ENCODE measurements at regions not wholly inside any gene's neighbourhood (a gene's known extent, or its start where the extent isn't known, plus 50 kb on each side); places are given as distances from the start of the nearest gene placed in this dataset.
"Not testable (repeated sequence)": the region's sequence is repeated elsewhere in the genome, so short reads cannot be mapped to it uniquely, and the experiment has no call there.

DNA sequence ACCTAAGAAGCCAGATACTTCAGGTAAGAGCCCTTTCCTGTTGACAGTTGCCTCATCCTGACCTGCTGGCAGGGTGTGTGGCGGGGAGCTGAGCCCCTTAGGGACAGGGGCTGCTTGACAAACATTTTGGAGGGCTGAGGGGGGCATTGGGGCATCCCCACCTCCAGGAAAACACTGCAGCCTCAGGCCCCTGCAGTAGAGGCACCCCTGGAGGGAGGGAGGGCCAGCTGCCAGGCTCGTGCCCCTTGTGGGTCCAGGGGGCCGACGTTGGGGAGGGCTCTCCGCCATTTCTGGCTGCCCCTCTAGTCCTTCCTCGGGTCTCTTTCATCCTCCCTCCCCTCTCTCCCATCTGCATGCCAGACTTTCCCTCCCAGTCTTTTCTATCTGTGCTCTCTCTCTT is 177.3 kb downstream of the RPS24 start:
- DNase-seq (ENCODE audit: low spot score): no peak

DNA sequence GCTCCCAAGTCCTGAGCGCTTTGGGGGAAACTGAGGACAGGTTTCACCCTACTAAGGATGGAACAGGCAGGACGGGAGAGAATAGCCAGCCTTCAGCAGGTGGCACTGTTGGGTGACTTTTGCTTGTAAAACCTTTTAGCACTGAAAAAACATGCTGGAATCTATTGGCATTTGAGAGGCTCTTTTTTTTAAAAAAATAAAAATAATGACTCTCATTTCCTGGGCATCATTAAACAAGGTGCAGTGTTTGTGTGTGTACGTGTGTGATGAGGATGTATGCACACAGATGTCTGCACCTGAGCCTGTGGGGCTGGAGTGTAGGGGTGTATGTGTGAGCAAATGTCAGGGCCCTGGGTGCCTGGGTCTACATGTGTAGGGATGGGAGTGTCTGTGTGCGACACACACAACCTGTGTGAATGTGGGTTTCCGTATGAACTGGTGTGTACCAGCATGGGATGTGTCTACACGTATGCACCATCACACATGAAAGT is 177.9 kb downstream of the RPS24 start:
- DNase-seq (ENCODE audit: low spot score): peak; percentile 27

DNA sequence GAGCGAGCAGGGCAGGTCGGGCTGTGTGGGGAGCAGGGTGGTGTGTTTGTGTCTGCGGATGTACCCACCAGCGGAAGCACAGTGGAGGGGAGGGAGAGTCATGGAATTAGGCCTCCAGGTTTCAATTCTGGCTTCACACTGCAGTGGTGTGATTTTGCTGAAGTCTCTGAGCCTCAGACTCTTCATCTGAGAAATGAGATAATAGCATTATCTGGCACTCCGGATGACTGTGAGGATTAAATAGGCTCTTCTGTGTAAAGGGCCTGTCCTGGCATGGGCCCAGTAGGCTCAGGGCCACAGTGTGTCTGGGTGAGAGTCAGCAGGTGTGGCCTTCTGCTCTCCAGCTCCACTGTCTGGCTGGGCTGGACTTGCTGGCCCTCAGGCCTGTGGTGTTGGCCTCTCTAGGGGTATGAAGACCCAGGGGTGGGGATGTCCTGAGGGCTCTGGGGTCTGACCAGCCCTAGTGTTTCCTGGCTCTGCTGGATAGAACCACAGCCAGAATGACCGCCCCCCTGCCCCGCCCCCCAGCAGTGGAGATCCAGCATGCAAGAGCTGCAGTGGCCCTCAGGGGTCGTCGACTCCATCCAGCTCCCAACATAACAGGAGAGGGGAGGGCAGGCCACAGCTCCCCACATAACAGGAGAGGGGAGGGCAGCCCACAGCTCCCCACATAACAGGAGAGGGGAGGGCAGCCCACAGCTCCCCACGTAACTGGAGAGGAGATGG is 178.6 kb downstream of the RPS24 start:
- no peak for DNase-seq (ENCODE audit: low spot score)

DNA sequence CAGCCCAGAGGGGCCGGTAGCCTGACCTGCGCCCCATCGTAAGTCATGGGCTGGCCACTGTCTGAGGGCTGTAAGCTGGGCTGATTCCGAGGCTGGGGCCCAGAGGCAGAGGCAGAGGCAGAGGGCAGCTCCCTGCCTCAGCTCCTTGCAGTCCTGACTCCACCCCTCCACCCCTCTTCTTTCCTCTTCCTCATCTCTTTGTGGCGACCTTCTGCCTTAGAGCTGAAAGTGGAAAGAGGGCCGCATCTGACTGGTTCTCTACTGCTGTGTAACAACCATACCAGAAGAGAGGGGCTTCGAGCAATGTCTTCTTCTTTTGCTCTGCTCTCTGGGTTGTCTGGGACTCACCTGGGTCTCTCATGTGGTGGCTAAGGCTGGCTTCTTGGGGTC is 179.1 kb downstream of the RPS24 start:
- no peak for DNase-seq (ENCODE audit: low spot score)

DNA sequence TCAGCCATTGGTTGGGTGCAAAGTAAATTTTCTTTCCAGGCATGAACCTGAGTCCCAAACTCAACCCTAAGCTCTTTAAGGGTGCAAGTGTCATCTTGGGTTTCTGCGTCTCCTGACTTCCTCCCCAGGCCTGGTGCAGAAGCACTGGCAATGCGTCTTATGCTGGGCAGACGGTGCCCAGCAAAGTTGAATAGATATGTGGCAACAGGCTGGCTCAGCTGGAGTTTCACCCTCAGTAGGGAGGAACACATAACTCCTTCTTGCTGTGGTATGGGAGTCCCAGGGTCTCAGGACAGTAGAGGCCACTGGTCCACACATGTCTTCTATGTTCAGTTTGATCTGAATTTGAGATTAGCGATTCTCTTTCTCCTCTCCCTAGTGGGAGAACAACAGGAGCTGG is 181.3 kb downstream of the RPS24 start:
- DNase-seq (ENCODE audit: low spot score): no peak

DNA sequence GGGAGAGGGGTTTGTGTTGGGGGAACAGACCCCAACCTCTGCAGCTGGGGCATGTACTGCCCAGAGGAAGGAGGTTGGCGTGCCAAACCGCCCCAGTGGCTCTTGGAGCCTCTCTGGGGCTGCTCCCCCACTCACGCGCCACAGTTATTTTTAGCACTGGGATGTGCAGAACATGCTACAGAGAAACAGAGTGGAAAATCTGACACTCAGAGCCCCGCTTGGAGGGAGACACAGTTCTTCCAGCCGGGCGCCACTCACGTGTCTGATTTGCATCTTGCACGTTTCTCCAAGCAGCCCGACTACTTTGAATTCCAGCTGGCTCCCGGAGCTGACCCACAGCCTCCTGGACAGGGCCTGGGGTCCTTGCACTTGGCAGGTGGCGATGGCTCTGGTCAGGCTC is 182.0 kb downstream of the RPS24 start:
- DNase-seq (ENCODE audit: low spot score): no peak

DNA sequence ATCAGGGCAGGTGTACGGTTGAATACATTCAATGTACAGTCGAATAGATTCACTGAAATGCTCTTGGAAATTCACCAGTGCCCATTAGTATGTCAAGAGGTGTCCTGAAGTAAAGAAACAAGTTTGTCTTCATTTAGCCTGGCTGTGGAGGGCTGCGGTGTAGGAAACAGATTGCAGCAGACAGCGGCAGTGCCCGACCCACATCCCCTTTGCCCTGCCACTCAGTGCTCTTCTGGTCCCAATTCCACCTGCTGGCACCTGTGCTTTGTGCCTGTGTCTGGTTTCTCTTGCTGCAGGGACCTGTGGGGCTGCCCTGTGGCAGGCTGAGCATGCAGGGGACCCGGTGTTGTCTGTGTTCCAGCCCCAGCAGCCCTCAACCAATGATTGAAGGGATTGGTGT is 183.7 kb downstream of the RPS24 start:
- no peak for DNase-seq (ENCODE audit: low spot score)

DNA sequence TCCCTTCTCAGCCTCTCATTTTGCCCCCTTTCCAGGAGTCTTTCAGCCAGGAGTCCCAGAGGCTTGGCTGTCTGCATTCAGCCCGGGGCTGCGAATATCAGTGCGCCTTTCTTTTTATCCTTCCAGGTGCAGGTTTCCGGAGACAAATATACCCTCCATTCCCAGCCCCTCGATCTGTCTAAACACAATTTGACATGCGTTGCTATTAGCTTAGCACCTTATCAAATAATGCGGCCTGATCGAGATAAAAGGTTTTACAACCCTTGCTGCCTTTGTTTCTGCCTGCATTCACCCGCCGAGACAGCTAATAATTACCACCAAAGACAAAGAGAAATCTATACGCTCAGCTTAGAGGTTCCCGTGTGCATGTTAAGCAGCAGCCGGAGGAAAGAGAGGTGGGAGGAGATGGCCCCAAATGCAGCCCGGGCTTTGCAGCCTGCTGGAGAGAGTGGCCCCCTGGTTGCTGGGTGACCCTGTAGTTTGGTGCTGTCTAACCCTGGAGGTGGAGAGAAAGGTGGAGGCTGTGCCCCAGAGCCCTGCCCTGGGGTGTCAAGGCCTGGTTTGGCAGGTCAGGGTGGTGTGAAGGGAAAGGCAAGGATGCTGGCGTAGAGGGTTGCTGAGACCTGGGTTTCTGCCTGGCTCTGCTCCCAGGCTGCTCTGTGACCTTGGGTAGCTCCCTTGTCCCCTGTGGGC is 185.3 kb downstream of the RPS24 start:
- no peak for DNase-seq (ENCODE audit: low spot score)

DNA sequence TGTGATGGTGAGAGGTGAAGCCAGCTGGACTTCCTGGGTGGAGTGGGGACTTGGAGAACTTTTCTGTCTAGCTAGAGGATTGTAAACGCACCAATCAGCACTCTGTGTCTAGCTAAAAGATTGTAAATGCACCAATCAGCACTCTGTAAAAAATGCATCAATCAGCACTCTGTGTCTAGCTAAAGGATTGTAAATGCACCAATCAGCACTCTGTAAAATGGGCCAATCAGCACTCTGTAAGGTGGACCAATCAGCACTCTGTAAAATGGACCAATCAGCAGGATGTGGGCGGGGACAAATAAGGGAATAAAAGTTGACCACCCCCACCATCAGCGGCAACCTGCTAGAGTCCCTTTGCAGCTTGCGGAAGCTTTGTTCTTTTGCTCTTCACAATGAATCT is 185.9 kb downstream of the RPS24 start:
- DNase-seq (ENCODE audit: low spot score): not testable (repeated sequence)

DNA sequence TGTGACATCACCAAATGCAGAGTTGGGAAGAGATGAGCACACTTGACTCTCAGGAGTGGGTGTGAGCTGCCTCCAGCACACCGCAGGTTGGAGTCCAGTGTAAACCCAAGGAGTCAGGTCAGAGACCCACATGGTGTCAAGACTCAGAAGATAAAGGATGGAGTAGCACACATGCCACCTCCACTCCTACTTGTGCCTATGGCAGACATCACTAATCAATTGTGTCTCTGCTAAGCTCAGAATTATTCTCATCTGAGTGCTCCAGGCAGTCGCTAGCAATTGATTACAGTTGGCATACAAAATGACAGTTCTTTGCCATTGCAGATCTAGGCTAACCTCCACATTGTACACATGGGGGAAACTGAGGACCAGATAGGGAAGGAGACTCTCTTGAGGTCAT is 187.1 kb downstream of the RPS24 start:
- DNase-seq (ENCODE audit: low spot score): no peak

DNA sequence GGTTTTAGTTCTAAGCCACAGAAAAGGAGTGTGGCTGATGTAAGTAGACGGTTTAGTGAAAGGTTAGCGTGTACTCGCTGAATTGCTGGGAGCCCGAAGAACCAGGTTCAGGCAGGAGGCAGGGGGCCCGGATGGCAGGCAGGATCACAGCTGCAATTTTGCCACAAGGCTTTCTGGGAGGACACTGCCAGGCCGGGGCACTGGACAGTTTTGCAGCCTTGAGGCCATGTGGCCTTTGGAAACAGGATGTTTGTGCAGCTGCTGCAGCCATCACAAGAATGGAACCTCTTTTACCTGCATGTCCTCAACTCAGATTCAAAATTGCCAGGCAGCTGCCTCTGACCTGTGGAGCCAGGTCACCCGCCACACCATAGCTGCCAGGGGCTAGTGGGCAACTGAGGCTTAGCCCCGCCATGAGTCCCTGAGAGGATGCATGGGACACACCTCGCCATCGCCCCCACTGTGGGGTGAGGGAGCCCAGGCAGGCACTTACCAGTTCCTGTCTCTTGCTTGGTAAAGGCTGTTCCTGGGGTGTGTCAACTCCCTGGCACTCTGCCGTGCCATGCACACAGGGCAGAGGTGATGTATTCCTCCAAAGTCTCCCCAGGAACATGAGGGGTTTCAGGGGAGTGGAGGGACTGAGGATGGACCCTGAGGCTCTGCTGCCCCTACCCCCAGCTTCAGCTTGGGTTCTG is 188.6 kb downstream of the RPS24 start:
- DNase-seq (ENCODE audit: low spot score): no peak

DNA sequence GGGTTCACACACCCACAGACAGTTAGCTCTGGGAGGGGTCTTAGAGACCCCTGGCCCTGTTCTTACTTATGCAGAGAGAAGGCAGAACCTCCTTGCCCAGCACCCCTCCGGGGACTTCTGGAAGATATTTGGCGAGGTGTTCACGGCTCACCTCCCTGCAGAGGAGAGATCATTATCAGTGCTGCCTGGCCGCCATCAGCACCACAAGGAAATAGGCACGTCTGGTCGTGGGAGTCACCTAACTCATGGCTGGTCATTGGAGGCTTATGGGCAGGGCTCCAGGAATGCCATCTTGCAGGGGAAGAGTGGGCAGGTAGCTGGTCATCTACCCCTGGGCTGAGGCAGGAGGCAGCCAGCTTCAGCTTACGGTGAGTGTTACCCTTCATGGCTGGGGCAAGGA is 189.4 kb downstream of the RPS24 start:
- no peak for DNase-seq (ENCODE audit: low spot score)

DNA sequence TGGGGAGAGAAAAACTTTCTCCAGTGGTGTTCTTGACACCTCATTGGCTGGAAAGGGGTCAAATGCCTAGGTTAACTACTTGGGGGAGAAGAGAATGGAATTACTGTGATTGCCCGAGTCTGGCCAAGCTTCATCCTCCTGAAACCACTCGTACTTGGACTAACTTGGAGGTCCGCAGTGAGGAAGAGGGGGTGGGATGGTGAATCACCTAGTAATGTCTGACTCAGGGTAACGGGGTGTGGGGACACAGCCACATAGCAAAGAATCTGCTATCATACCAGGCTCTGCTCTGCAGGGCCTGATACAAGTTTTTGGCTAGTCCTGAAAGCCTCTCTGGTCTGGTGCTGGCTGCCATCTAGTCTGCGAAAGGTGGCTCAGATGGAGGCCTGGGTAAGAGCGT is 190.9 kb downstream of the RPS24 start:
- no peak for DNase-seq (ENCODE audit: low spot score)

DNA sequence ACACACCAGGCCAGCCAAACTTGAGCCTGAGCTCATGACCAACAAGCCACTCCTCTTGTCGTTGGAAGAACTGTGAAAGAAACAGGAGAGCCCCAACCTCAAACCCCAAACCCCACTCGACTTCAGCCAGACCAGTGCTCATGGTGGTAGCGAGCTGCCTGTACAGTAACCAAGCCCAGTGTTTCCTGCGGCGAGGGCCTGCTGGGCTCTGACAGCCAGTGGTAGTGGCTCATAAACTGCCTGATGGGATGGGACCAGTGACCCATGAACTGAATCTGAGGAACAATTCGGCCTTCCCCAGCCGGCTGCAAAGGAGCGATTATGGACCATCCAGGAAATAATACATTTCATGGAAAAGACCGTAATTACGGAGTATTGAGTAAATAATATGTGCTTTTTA is 191.9 kb downstream of the RPS24 start:
- no peak for DNase-seq (ENCODE audit: low spot score)

DNA sequence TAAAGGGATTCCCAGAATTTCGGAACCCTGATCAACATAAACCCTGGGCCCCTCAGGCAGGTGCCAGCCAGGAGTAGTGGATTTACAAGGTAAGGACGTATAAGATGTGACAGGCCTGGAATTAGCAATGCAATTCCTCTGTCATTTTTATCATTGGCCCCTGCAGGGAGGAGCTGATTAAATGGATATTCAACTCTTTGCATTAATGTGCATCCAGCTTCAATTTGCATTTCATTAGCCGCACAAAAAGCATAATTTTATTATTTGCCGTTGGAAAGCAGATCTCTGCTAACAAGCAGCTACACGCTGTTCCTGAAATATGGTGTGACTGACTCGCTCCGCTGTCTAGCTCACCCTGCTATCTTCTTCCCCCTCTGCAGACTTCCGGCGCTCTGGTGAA is 195.8 kb downstream of the RPS24 start:
- no peak for DNase-seq (ENCODE audit: low spot score)

DNA sequence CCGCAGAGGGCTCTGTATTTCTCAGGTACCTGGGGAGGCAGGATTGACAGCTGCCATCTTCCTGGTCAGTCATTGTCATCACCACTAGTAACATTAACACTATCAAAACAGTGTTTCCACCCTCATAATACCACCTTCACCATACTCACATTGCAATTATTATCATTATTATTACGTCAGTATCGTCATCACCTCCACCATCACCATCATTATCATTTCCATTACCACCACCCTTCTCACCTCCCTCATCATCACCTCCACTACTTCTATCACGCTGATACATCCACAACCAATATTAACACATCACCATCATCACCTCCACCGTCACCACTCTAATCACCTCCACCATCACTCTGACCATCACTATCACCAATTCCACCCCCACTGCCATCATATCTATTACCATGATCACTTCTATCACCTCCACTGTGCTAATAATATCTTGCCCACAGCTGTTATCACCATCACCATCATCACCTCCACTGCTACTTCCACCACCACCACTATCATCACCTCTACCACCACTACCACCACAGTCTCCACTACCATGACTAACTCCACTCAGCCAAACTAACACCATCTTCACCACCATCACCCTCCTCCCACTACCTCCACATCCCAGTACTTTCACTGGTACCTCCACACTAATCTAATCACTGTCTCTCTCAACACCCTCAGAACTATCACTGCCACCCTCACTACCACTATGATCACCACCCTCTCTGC is 196.4 kb downstream of the RPS24 start:
- DNase-seq (ENCODE audit: low spot score): no peak

DNA sequence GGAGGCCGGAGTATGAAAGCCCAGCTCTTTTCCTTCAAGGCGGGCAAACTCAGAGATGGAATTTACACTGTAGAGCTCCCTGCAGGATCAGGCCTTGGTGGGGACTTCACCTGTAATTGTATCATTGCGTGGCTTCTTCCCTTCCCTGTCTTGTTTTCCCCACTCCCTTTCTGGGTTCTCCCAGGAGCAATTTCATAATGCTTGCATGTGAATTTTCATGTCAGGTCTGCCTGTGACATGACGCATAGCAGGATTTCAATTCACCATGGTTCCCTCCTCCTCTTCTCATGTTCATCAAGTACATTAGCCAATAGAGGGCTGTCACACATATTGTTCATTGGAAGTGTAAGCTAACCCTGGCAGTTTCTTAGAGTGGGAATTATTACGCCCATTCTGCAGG is 197.7 kb downstream of the RPS24 start:
- no peak for DNase-seq (ENCODE audit: low spot score)

DNA sequence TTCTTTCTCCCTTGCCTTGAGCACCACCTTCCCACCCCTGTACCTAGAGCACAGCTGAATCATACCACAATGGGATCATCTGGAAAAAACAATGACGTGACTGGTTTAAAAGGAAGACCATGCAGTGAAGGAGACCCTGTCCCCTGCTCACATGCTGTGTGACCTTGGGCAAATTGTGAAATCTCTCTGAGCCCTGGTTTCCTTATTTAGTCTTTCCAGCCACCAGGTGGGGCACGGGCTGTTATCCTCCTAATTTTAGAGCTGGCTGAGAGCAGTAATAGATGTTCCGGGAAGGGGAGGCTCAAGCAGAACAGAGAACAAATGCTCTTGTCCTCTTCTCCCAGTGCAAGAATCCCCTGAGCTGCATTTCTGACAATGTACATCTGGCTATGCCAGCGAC is 198.3 kb downstream of the RPS24 start:
- no peak for DNase-seq (ENCODE audit: low spot score)

DNA sequence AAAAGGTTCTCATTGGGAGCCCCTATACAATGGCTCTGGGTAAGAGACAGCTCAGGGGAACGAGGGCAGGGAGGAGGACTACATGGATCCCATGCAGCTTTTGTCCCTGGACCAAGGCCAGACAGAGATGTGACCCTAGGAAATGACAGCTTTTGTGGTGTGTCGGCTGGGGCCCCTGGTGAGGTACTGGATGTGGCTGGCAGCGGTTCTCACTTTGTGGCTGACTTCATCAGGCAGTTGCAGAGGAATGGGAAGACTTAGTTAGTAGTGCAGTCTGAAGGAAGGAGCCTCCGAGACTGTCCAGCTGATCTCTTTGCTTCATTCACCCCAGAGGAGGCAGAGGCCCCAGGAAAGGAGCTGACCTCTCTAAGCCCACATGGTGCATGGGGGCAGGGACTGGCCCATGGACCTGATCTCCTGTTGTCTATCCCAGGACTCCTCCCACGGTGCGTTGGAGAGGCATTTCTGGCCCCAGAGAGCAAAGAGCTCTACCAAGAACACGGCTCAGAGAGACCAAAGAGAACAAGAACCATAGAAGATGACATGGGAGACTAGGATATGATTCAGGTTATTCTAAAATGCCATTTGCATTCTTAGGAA is 202.9 kb downstream of the RPS24 start:
- no peak for DNase-seq (ENCODE audit: low spot score)

DNA sequence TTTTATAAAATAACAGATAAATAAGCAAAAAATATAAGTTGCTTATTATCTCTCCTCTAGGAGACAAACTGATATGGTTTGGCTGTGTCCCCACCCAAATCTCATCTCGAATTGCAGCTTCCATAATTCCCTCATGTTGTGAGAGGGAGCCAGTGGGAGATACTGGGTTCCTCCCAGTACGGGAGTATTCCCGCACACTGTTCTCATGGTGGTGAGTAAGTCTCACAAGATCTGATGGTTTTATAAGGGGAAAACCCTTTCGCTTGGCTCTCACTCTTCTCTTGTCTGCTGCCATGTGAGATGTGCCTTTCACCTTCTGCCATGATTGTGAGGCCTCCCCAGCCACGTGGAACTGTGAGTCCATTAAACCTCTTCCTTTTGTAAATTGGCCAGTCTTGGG is 204.3 kb downstream of the RPS24 start:
- DNase-seq (ENCODE audit: low spot score): not testable (repeated sequence)

DNA sequence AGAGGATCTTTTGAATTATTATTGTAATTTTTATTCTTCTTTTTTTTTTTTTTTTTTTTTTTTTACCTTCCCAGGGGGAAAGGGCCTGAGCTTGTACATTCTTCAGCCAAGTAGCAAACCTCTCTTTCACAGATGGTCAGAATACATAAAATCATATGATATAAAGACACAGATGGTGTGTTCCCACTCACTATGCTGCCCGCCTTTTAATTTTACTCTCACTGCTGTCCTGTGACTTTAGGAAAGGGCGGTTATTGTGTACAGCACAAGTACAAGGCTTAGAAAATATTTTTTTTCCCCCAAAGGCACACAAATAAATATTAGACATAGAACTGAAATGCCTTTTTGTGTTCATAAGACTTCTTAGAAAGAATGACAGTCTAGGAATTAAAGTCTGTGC is 213.6 kb downstream of the RPS24 start:
- no peak for DNase-seq (ENCODE audit: low spot score)

DNA sequence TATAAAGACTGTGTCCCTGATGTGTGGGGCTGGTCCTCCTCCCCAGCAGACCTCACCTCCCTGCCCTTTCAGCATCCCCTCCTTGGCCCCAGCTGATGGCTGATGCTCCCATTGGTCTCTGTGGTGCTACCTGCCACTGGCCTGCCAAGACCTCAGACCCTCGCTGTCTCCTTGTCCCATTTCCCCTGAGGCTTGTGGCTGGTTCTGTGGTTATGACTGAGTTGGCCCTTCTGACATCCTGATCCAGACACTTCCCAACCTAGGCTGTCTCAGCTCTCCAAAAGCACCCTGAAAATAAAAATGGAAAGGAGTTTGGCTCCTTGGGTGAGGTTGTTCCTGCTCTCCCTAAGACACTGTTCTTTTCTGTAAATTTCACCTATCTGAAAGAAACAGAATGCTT is 214.2 kb downstream of the RPS24 start:
- DNase-seq (ENCODE audit: low spot score): no peak

Measured in H4 (cell line).